Lung microvascular endothelial cell (primary cell): ENCODE measurements at regions not wholly inside any gene's neighbourhood (a gene's known extent, or its start where the extent isn't known, plus 50 kb on each side); places are given as distances from the start of the nearest gene placed in this dataset.

Source experiments
- DNase-seq, 2 donors: peaks; one replicate each; pipeline versions ENCODE4 v3.0.0 to v3.0.0-alpha.2; 2010; ENCODE audit warnings: low read depth in 2 of 2

DNA sequence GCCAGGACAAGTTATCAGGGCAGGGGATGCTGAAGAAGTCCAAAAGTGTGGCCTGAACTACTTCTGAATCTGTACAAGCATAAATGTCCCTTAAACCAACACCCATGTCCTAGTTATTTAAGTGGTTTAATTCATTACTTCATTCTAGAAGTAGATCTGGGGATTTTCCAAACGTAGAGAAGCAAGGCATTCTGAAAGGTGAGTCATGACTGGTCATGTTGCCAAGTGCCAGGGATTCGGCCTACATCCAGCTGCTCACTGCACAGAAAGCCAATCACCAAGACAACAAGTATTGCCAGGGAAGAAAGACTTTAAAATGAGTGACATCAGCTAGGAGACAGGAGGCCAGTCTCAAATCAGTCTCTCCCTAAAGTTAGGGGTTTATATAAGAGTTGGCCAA lies 396.6 kb downstream of the GABRB3 start:
- DNase-seq, result no peak

DNA sequence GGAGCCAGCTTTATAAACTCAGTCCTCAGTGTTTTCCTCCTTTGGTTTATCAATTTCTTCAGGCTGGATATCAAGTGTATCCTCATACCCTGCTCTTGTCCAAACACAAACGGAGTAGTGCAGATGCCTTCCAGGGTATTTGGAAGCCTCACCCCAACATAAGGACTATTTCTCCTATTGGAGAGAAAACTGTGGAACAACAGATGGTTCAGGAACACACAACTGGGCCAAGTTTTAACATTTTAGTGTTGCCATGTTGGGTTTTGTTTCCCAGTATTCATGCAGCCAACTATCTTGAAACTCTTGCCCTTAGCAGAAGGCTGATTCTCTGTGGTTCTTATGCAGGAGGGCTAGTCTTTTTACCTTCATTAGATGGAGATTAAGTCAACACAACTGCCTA lies 398.1 kb downstream of the GABRB3 start:
- DNase-seq, result no peak

DNA sequence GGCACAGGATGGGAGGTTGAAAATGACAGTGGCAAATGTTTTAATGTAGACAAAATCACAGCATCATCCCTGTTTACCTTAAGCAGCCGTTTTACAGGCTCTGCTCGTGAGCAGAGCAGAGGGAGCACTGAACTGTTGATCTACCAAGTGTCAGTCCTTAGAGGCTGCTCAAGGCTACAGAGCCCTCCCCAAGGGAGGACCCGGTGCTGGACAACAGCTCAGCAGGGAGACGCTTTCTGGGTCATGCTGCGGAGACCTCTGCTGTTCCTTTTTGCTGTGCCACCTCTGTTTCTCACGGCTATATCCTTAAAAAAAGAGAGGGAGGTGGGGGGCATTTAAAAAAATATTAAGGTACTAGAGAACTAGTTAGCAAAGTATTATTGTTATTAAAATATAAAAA lies 400.2 kb downstream of the GABRB3 start:
- DNase-seq, result no peak

DNA sequence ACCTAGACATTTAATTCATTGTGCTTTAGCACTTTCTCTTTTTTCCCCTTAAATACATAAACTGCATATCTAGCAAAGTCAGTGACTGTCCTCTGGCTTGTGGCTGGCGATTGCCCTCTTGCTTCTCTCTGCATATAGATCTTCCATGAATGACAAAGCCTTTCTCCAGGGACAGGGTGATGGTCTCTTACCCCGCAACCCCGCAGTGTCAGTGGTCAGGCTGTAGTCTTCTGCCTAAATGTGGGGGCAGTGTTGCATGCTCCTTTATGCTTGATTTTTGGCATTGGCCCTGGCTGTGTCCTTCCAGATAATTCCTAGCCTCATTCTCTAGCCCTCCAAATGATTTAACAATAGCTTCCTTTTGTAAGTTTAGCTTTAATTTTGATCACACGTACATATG lies 407.8 kb downstream of the GABRB3 start:
- DNase-seq, result no peak

DNA sequence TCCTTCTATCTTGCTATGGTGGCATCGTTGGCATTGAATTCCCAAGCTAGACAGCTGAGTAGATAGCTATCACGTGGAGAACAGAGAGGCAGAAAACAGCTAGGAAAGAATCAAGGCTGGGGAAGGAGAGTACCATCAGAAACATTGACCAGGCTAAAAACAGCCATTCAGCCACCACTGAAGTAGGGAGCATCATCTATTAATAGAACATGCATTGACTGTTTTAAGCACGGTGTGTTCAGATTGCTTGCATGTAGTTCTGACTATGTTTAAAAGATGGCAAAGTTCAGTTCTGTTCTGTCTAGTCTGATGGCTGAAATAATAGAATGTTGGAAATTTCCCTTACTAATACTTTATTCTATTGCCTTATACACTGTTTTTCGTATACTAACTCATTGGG lies 413.0 kb downstream of the GABRB3 start:
- no peak for DNase-seq

DNA sequence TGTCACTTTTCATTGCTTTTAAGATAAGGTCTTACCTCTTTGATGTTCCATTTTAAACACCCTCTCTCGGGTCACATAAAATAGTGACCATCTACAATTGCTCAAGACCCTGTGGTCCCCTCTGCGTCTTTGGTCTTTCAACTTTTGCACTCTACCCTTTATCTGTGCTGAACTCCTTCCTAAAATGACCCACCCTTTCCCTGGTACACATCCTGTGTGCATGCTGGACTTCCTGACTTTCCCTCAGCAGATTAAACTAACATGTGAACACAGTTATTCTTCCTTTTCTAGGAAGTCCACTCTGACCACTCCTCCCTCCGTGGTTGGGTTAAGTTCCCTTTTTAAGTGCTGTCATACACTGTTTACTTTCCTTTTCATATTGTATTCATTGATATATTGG lies 414.2 kb downstream of the GABRB3 start:
- DNase-seq, result no peak

DNA sequence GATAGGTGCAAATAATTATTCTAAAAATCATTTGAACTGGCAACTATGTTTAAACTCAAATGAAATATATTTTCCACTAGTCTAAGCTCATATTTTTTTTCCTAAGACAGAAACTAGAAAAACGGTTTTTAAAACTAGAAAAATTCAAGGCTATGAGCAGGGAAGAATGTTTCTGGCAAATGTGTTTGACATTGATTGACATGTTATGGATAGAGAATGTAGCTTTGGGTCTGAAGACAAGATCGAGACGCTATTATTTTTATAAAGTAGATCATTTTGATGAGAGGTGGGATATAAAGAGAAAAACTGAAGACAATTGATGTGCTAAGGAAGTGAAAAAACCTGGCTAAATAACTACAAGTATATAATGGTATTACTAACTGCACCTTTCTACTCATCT lies 415.2 kb downstream of the GABRB3 start:
- no peak for DNase-seq

DNA sequence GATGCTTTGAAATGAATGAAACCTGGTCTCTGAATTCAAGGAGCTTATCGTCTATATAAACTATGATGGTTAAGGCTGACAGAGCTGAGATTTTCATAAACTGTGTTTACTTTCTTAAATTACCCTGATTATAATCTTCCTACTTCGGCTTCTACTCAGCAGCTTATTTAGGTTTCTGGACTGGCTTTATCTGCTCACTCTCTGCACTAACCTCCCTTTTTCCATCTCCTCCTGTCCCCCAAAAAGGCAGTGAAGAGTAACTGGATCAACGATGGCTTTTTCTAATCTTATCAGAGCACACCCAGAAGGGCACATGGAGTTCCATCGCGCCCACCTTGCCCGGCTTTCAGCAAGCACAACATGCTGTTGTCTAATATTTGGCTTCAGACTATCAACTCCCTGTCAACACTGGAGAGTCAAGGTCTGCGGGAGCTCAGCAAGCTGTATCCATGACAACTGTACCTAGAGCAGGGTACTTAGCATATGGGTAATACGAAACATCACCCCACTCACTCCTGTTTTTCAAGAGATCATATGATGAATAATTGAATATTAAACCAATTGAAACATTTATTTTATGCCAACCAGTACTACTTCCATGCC lies 417.3 kb downstream of the GABRB3 start:
- no peak for DNase-seq

DNA sequence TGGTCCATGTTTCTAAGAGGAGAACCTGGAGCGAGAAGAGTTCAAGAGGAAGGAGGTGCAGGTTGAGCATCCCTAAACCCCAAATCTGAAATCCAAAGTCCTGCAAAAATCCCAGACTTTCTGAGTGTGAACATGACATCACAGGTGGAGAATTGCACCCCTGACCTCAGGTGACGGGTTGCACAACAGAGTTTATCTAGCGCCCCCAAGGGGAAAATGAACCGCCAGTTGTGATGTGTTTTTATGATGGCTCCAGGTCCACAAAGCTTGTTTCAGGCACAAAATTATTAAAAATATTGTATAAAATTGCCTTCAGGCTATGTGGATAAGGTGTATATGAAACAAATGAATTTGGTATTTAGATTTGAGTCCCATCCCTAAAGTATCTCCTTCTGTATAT lies 420.0 kb downstream of the GABRB3 start:
- DNase-seq, result no peak

DNA sequence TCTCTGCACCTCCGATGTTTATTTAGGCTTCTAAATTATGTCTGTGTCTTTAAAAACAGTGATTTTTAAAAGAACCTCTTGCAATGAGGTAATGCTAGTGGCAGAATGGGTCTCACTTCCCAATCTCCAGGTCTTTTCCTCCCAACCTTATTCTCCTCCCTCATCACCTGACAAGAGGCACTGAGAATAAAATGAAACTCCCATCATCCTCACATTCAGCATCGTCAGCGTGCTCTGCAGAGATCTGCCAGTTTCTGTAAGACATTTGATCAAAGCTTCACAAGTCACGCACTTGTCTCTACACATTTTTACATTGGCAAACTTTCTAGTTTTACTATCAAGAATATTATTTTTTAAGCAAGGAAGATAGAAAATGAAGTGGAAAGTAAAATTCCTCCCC lies 420.5 kb downstream of the GABRB3 start:
- DNase-seq, result no peak

DNA sequence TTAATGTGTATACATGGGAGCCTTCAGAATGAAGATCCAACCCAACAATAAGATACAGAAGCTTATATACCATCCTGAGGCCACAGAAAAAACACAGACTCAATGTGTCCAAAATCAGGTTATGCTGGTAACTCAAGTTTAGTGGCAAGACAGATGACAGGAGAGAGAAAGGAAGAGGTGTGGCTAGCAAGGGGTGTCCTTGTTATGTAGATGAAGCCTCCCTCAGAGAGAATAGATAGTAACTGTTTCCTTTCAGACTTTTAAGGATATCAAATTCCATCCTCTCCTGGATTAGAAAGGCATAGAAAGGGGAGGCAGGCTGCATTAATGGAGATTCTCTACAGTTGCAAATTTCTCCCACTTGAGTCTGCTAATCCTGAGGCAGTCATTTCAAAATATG lies 447.4 kb downstream of the GABRB3 start:
- DNase-seq, result no peak

DNA sequence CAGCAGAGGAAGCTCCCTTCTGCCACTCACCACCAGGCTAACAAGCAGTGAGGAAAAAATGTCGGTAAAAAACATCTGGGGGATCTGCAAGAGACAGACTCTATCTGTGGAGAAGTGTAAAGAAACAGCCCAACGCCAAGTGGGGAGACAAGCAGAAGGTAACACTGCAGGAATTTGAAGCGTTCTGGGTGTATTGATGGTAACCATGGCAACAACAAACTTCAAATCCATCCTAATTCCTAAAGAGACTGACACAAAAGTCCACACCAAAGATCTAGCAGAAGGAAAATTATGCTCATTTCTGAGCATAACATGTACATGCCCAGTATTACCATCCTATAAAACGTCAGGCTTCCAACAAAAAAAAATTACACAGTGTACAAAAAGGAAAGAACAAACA lies 449.3 kb downstream of the GABRB3 start:
- no peak for DNase-seq

DNA sequence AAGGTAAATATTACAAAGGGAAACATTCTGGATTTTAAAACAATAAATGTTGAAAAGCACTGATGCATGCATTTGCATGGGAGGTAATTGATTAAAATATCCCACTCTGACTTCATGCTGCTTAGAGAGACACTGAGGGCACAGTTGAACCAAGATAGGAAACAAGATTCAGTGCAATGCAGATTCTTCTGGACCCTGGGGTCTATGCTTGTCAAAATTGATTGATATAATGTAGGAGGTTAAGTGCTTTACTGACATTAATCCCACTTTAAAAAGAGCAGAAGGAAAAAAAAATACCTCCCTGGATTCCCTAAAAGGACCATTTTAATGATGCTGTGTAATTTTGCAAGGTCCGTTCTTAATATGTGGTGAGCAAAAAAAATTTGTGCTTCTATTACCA lies 454.2 kb downstream of the GABRB3 start:
- no peak for DNase-seq

DNA sequence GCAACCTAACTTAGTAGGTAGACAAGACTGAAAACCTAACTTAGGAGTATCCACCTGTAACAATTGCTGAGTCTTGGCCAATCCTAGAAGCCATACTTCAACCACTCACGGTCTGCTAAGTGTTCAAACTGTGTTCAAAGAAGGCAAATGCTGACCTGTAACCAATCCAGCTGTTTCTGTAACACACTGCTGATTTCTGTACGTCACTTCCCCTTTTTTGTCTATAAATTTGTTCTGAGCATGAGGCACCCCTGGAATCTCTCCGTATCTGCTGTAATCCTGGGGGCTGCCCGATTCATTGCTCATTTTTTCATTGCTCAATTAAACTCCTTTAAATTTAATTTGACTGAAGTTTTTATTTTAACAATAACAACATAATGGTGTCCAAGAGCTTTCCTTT lies 451.4 kb upstream of the ATP10A start:
- DNase-seq, result no peak

DNA sequence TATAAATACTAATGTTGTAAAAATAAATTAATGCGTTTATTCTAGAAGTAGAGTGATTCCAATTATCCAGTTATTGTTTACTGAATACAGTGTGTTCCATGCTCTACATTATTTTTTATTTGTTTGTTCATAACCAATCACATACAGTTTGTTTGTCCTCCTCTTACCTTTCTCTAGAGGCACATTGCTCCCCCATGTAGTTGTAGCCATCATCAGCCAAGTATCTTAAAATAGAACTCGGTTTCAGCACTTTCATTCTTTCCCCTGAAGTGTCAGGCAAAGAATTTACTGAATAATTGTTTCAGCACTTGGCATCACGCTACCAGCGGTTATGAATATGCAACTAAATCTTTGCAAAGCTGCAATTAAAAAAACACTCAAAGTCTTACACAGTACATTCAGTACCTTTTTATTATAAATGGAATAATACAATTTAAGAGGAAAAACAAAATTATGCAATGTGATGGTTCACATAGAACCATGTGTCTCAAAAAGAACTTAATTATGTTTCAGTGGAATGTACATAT lies 448.6 kb upstream of the ATP10A start:
- no peak for DNase-seq

DNA sequence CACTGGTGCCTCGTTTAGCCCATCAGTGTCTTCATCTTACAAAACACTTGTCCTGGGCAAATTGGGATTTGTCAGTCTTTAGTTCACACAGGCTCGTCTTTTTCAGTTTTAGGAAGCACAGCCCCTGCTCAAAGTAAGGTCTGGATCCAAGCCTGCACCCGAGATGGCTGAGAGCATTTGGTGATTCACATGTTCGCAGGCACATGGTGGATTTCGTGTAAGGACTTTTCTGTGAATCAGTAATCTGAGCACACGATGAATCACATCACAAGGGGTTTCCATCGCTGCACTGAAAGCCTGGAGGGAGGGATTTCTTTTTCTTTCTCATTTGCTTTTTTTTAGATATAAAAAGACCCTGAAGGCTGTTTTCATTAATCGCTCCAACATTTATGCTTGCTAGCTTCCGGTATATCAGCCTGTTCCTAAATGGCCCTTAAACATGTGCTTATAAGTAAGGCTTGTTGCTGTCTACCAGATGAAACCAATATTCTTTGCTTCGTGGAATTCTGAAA lies 435.6 kb upstream of the ATP10A start:
- no peak for DNase-seq

DNA sequence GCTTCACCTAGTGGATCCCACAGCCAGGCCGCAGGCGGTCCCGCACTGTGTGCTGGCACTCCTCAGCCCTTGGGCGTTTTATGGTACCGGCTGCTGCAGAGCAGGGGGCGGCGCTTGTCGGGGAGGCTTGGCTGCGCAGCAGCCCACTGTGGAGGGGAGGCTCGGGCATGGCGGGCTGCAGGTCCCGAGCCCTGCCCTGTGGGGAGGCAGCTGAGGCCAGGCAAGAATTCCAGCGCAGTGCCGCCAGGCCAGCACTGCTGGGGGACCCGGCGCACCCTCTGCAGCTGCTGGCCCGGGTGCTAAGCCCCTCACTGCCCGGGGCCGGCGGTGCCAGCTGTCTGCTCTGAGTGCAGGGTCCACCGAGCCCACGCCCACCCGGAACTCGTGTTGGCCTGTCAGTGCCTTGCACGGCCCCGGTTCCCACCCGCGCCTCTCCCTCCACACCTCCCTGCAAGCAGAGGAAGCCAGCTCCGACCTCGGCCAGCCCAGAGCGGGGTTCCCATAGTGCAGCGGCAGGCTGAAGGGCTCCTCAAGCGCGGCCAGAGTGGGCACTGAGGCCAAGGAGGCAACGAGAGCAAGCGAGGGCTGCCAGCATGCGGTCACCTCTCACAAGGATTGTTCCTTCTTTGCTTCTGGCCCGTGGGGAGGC lies 435.0 kb upstream of the ATP10A start:
- no peak for DNase-seq

DNA sequence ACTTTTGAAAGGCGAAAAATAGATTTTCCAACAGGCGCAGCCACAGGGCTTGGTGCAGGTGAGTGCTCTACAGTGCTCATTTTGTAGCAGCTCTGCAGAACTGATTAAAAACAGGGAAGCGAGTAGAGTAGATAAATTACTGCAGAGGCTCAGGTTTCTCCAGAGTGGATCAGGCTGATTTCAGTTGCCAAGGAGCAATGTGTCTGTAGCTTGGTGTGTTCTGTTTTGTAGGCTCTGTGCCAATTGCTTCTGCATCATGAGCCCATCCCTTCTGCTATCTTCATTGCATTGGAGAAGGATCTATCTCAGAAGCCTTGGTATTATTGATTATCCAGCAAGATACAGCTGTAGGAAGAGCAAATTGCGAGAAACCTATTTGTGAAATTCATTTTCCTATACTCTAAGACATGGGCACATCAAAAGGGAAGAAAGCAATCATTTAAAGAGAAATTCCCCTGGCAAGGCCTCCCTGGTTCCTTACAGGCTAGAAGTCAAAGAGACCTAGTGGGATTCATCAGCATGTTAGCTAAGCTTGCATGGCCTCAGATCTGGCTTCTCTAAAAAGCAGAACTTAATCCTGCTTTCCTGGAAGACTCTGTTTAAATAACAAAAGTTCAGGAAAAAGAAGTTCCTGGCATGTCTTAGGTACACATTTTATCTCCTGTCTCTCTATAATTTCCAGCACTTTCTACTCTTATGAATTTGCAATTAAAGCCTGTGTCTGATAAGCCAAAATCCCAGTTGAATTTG lies 432.4 kb upstream of the ATP10A start:
- DNase-seq, result no peak

DNA sequence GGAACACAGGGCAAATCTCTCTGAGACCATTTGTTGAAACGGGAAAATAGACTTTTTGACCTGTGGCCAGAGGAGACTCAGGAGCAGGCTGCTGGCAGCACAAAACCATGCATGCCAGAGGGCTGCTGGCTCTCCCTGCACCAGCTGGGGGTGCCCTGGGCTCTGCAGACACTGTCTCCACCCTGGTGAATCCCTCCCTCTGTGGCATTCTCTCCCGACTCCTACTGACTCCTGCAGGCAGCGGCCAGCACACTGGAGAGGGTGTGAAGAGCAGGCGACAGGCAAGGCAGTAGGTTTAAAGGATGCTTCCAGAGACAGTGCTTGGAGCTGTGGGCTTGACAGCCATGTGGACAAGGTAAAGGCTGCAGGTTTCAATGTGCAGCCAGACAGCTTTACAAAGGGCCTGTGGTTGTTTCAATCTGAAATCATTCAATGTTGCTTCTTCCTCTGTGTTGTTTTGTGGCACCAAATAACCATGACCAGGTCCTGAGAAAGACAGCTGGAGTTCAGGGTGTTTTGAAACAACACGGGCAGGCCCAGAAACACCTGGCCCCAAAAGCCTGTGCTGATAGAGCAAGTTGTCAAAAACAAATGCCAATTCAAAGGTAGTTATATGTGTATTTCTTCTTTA lies 431.0 kb upstream of the ATP10A start:
- no peak for DNase-seq

DNA sequence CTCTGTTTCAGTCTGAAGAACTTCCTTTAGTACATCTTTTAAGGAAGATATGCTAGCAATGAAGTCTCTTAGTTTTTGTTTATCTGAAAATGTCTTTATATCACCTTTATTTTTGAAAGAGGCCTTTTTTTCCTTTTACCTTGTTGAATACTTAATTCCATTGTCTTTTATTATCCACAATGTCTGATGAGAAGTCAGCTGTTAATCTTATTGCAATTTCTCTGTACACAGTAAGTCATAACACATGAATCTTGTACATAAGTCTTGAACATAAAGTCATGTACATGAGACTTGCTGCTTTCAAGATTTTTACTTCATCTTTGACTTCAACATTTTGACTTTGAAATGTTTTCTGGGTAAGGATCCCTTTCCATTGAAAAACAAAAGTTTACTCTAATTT lies 424.3 kb upstream of the ATP10A start:
- DNase-seq, result no peak

DNA sequence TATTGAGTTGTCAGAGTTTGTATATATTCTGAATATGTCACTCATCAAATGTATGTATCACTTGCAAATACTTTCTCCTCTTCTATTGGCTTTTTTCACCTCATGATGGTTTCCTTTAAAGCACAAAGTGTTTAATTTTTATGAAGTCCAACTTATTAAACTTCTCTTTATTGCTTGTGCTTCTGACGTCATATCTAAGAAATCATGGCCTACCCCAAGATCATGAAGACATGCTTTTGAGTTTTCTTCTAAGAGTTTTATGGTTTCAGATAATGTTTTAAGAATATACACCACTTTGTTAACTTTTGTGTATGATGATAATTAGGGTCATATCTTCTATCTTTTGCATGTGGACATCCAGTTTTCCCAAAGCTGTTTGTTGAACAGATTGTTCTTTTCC lies 417.2 kb upstream of the ATP10A start:
- DNase-seq, result no peak

DNA sequence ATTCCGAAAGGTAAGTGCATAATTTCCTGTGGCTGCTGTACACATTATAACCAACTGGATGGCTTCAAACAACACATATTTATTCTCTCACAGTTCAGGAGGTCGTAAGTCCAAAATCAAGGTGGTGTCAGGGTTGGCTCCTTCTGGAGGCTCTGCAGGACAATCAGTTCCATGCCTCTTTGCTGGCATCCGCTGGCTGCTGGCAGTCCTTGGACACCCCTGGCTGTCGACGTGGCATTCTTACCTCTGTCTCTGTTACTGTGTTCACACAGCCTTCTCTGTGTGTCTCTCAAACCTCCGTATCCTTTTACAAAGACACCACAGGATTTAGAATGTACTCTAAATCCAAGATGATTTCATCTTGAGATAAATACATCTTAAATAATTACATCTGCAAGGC lies 398.8 kb upstream of the ATP10A start:
- DNase-seq, result no peak
